GM23338 (cell line): ENCODE measurements at regions not wholly inside any gene's neighbourhood (a gene's known extent, or its start where the extent isn't known, plus 50 kb on each side); places are given as distances from the start of the nearest gene placed in this dataset.

ENCODE experiments used
- ATAC-seq: fragments of 200-7000 bp; cut with Tn5 transposase; 3 replicates; pipeline ENCODE4 v1.9.1; 2020
- DNase-seq: peaks from one replicate; pipeline ENCODE4 v3.0.0-alpha.2; 2015; ENCODE audit warnings: low spot score
- H2AFZ ChIP-seq: fragments of 200-600 bp; sonication (generic); 2 replicates; pipeline ENCODE4 v1.8.0; 2016; ENCODE audit warnings: antibody characterized with exemption, mild to moderate bottlenecking, moderate library complexity
- H3F3A ChIP-seq: fragments of 200-600 bp; sonication (generic); replicated peaks from 2 replicates; pipeline ENCODE4 v1.8.0; 2017; ENCODE audit warnings: antibody characterized with exemption, mixed run types, low read depth
- H3K27ac ChIP-seq: fragments of 200-600 bp; sonication (generic); 2 replicates; pipeline ENCODE4 v1.6.1; 2016; ENCODE audit warnings: low read depth
- H3K27me3 ChIP-seq: fragments of 200-600 bp; sonication (generic); 2 replicates; pipeline ENCODE4 v1.8.0; 2016; ENCODE audit warnings: mild to moderate bottlenecking, mixed run types, moderate library complexity; ENCODE audit not compliant: insufficient read depth
- H3K36me3 ChIP-seq: fragments of 200-600 bp; sonication (generic); 2 replicates; pipeline ENCODE4 v1.8.0; 2016; ENCODE audit warnings: mild to moderate bottlenecking; ENCODE audit not compliant: insufficient read depth
- H3K4me1 ChIP-seq: fragments of 200-600 bp; sonication (generic); 2 replicates; pipeline ENCODE4 v1.8.0; 2016; ENCODE audit warnings: mild to moderate bottlenecking, moderate library complexity; ENCODE audit not compliant: insufficient read depth
- H3K4me2 ChIP-seq: fragments of 200-600 bp; sonication (generic); 2 replicates; pipeline ENCODE4 v1.7.1; 2017; ENCODE audit warnings: mixed run types
- H3K4me3 ChIP-seq: fragments of 200-600 bp; sonication (generic); 2 replicates; pipeline ENCODE4 v1.6.1; 2016; ENCODE audit warnings: mixed run types
- H3K79me2 ChIP-seq: fragments of 200-600 bp; sonication (generic); replicated peaks from 2 replicates; pipeline ENCODE4 v1.8.0; 2017; ENCODE audit warnings: mild to moderate bottlenecking; ENCODE audit not compliant: insufficient read depth
- H3K9me2 ChIP-seq: fragments of 200-600 bp; sonication (generic); 2 replicates; pipeline ENCODE4 v1.8.0; 2017; ENCODE audit not compliant: insufficient read depth
- H4K20me1 ChIP-seq: fragments of 200-600 bp; sonication (generic); replicated peaks from 2 replicates; pipeline ENCODE4 v1.8.0; 2017; ENCODE audit warnings: mild to moderate bottlenecking; ENCODE audit not compliant: insufficient read depth
- H3K27ac Mint-ChIP-seq: 2 replicates; pipeline ENCODE4 v1.8.0; 2020; ENCODE audit warnings: inconsistent platforms, mild to moderate bottlenecking, moderate library complexity, mixed read lengths
- H3K27me3 Mint-ChIP-seq: 3 replicates; pipeline ENCODE4 v1.8.0; 2022; ENCODE audit warnings: low read depth, mild to moderate bottlenecking, moderate library complexity, mixed read lengths, inconsistent platforms; ENCODE audit not compliant: insufficient read depth, poor library complexity
- H3K36me3 Mint-ChIP-seq: 3 replicates; pipeline ENCODE4 v1.8.0; 2021; ENCODE audit warnings: low read depth, mild to moderate bottlenecking, inconsistent platforms, moderate library complexity, mixed read lengths
- H3K4me1 Mint-ChIP-seq: 3 replicates; pipeline ENCODE4 v1.8.0; 2020; ENCODE audit warnings: mild to moderate bottlenecking, inconsistent platforms, mixed read lengths
- H3K4me3 Mint-ChIP-seq: 3 replicates; pipeline ENCODE4 v1.8.0; 2021; ENCODE audit warnings: moderate library complexity, mild to moderate bottlenecking, inconsistent platforms, mixed read lengths
- H3K9me3 Mint-ChIP-seq: 3 replicates; pipeline ENCODE4 v1.8.0; 2020; ENCODE audit warnings: moderate library complexity, mild to moderate bottlenecking, inconsistent platforms, mixed read lengths
- CREB1 ChIP-seq: fragments of 250-450 bp; sonication (Bioruptor Pico); IDR thresholded peaks from 2 replicates; pipeline ENCODE4 v1.5.0; 2020; ENCODE audit warnings: low read depth, mild to moderate bottlenecking, moderate library complexity
- CTCF ChIP-seq, 2 experiments: fragments of 200-600 bp in 1 of 2; sonication (generic) in 1 of 2; conservative IDR thresholded peaks; 2 replicates each; pipeline versions ENCODE4 v1.5.1 to v1.6.1; 2016 to 2017; ENCODE audit warnings: antibody characterized with exemption in 2 of 2, low read depth in 2 of 2, mild to moderate bottlenecking in 2 of 2, moderate library complexity in 1 of 2
- EZH2 ChIP-seq: fragments of 200-600 bp; sonication (generic); IDR thresholded peaks from one replicate; pipeline ENCODE4 v1.8.0; 2017; ENCODE audit warnings: antibody characterized with exemption, mild to moderate bottlenecking, low read depth; ENCODE audit not compliant: unreplicated experiment
- EZH2phosphoT487 ChIP-seq: fragments of 200-600 bp; sonication (generic); IDR thresholded peaks from one replicate; pipeline ENCODE4 v1.8.1; 2018; ENCODE audit warnings: antibody characterized with exemption; ENCODE audit not compliant: unreplicated experiment
- JUNB ChIP-seq: IDR thresholded peaks from one replicate; pipeline ENCODE4 v1.6.1; 2016; ENCODE audit warnings: antibody characterized with exemption; ENCODE audit not compliant: unreplicated experiment
- NANOG ChIP-seq: IDR thresholded peaks from 2 replicates; pipeline ENCODE4 v1.6.1; 2016; ENCODE audit warnings: antibody characterized with exemption, borderline replicate concordance
- POLR2AphosphoS5 ChIP-seq: IDR thresholded peaks from 2 replicates; pipeline ENCODE4 v1.6.1; 2016; ENCODE audit warnings: antibody characterized with exemption, low read depth
- REST ChIP-seq: IDR thresholded peaks from one replicate; pipeline ENCODE4 v1.6.1; 2018; ENCODE audit warnings: antibody characterized with exemption; ENCODE audit not compliant: unreplicated experiment
- STAT1 ChIP-seq: IDR thresholded peaks from one replicate; pipeline ENCODE4 v1.6.1; 2016; ENCODE audit warnings: antibody characterized with exemption; ENCODE audit not compliant: unreplicated experiment
- ZNF114 ChIP-seq: fragments of 250-450 bp; sonication (Bioruptor Pico); IDR thresholded peaks from 2 replicates; pipeline ENCODE4 v1.5.0; 2020; ENCODE audit warnings: mild to moderate bottlenecking, moderate library complexity
- ZNF331 ChIP-seq: fragments of 250-450 bp; sonication (Bioruptor Pico); IDR thresholded peaks from 2 replicates; pipeline ENCODE4 v1.5.0; 2020; ENCODE audit warnings: low read depth, mild to moderate bottlenecking, moderate library complexity
- TF ChIP-seq, protein P1 (sequence below): IDR thresholded peaks from 2 replicates; pipeline ENCODE4 v1.6.1; 2016; ENCODE audit warnings: antibody characterized with exemption
- TF ChIP-seq, protein P2 (sequence below): fragments of 250-450 bp; sonication (Bioruptor Pico); IDR thresholded peaks from 2 replicates; pipeline ENCODE4 v1.5.0; 2020; ENCODE audit warnings: mild to moderate bottlenecking, moderate library complexity

GRCh38 chr11:8833568-8834315, 77.2 kb upstream of the AKIP1 start:
- Histone ChIP-seq H3K27ac (peak overlapping the region; percentile 86; the same call in 1 of the 2 replicates), H3K27me3 (no peaks in the 10 kb centered on the region), H3K9me2 (peaks cover 11% of the 10 kb centered on the region; the same call in 1 of the 2 replicates), H3K4me1 (peaks cover 31% of the 10 kb centered on the region), H2AFZ (no peak overlapping the region), H4K20me1 (no peaks in the 10 kb centered on the region), H3K36me3 (no peaks in the 10 kb centered on the region), H3K79me2 (no peaks in the 10 kb centered on the region), H3K4me3 (no peak overlapping the region), H3F3A (no peaks in the 10 kb centered on the region; the same call in 1 of the 2 replicates), H3K4me2 (no peak overlapping the region)
- Mint-ChIP-seq H3K4me3 (no peak overlapping the region; the same call in 2 of the 3 replicates), H3K9me3 (no peaks in the 10 kb centered on the region), H3K27me3 (peaks cover 1% of the 10 kb centered on the region), H3K4me1 (peaks cover 28% of the 10 kb centered on the region), H3K36me3 (no peaks in the 10 kb centered on the region), H3K27ac (peak overlapping the region; percentile 60)
- ATAC-seq: peak; percentile 58
- TF ChIP-seq CREB1 (CRISPR knock-in tag) (no peak), NANOG (no peak), POLR2AphosphoS5 (no peak), EZH2 (no peak), STAT1 (no peak), JUNB (no peak), CTCF (conservative IDR thresholded peaks at IDR 0.05; ENCODE audit: low read depth in 2 of 2) (no peak), EZH2phosphoT487 (no peak), ZNF114 (CRISPR knock-in tag) (no peak), REST (no peak), ZNF331 (CRISPR knock-in tag) (no peak)
- TF ChIP-seq, protein P1, sequence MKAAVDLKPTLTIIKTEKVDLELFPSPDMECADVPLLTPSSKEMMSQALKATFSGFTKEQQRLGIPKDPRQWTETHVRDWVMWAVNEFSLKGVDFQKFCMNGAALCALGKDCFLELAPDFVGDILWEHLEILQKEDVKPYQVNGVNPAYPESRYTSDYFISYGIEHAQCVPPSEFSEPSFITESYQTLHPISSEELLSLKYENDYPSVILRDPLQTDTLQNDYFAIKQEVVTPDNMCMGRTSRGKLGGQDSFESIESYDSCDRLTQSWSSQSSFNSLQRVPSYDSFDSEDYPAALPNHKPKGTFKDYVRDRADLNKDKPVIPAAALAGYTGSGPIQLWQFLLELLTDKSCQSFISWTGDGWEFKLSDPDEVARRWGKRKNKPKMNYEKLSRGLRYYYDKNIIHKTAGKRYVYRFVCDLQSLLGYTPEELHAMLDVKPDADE: no peak
- TF ChIP-seq, protein P2, sequence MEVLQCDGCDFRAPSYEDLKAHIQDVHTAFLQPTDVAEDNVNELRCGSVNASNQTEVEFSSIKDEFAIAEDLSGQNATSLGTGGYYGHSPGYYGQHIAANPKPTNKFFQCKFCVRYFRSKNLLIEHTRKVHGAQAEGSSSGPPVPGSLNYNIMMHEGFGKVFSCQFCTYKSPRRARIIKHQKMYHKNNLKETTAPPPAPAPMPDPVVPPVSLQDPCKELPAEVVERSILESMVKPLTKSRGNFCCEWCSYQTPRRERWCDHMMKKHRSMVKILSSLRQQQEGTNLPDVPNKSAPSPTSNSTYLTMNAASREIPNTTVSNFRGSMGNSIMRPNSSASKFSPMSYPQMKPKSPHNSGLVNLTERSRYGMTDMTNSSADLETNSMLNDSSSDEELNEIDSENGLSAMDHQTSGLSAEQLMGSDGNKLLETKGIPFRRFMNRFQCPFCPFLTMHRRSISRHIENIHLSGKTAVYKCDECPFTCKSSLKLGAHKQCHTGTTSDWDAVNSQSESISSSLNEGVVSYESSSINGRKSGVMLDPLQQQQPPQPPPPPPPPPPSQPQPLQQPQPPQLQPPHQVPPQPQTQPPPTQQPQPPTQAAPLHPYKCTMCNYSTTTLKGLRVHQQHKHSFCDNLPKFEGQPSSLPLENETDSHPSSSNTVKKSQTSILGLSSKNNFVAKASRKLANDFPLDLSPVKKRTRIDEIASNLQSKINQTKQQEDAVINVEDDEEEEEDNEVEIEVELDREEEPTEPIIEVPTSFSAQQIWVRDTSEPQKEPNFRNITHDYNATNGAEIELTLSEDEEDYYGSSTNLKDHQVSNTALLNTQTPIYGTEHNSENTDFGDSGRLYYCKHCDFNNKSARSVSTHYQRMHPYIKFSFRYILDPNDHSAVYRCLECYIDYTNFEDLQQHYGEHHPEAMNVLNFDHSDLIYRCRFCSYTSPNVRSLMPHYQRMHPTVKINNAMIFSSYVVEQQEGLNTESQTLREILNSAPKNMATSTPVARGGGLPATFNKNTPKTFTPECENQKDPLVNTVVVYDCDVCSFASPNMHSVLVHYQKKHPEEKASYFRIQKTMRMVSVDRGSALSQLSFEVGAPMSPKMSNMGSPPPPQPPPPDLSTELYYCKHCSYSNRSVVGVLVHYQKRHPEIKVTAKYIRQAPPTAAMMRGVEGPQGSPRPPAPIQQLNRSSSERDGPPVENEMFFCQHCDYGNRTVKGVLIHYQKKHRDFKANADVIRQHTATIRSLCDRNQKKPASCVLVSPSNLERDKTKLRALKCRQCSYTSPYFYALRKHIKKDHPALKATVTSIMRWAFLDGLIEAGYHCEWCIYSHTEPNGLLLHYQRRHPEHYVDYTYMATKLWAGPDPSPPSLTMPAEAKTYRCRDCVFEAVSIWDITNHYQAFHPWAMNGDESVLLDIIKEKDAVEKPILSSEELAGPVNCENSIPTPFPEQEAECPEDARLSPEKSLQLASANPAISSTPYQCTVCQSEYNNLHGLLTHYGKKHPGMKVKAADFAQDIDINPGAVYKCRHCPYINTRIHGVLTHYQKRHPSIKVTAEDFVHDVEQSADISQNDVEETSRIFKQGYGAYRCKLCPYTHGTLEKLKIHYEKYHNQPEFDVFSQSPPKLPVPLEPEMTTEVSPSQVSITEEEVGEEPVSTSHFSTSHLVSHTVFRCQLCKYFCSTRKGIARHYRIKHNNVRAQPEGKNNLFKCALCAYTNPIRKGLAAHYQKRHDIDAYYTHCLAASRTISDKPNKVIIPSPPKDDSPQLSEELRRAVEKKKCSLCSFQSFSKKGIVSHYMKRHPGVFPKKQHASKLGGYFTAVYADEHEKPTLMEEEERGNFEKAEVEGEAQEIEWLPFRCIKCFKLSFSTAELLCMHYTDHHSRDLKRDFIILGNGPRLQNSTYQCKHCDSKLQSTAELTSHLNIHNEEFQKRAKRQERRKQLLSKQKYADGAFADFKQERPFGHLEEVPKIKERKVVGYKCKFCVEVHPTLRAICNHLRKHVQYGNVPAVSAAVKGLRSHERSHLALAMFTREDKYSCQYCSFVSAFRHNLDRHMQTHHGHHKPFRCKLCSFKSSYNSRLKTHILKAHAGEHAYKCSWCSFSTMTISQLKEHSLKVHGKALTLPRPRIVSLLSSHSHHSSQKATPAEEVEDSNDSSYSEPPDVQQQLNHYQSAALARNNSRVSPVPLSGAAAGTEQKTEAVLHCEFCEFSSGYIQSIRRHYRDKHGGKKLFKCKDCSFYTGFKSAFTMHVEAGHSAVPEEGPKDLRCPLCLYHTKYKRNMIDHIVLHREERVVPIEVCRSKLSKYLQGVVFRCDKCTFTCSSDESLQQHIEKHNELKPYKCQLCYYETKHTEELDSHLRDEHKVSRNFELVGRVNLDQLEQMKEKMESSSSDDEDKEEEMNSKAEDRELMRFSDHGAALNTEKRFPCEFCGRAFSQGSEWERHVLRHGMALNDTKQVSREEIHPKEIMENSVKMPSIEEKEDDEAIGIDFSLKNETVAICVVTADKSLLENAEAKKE (CRISPR knock-in tag): no peak
- peak; percentile 28 for DNase-seq
